NB4 (cell line): ENCODE measurements at regions not wholly inside any gene's neighbourhood (a gene's known extent, or its start where the extent isn't known, plus 50 kb on each side); places are given as distances from the start of the nearest gene placed in this dataset.

Experiments
- DNase-seq: peaks from one replicate; pipeline ENCODE4 v3.0.0; 2010; ENCODE audit warnings: low read depth
- H3K4me3 ChIP-seq: one replicate; pipeline ENCODE4 v1.5.1; 2011; ENCODE audit warnings: mild to moderate bottlenecking, low read depth, low read length, moderate library complexity
- CTCF ChIP-seq: IDR thresholded peaks from one replicate; pipeline ENCODE4 v1.5.1; 2012; ENCODE audit warnings: low read depth, low read length
- MAX ChIP-seq: IDR thresholded peaks from 2 replicates; pipeline ENCODE4 v1.6.1; 2011; ENCODE audit warnings: low read depth, low read length
- MYC ChIP-seq: IDR thresholded peaks from 2 replicates; pipeline ENCODE4 v1.6.1; 2011; ENCODE audit warnings: low read depth, low read length
- POLR2A ChIP-seq: IDR thresholded peaks from 2 replicates; pipeline ENCODE4 v1.6.1; 2011; ENCODE audit warnings: mild to moderate bottlenecking; ENCODE audit not compliant: insufficient read length; ENCODE audit errors: extremely low read depth

- TF ChIP-seq MYC (no peak), MAX (no peak), POLR2A (no peak), CTCF (no peak)
- no peak for DNase-seq
- no peak overlapping the region for H3K4me3 ChIP-seq
These were observed 231.3 kb downstream of the MDFIC start for GRCh38 chr7:115153176-115153575.

GRCh38 chr7:115146148-115146547, 224.3 kb downstream of the MDFIC start:
- no peak overlapping the region for H3K4me3 ChIP-seq
- TF ChIP-seq MAX (no peak), POLR2A (no peak), MYC (no peak), CTCF (no peak)
- no peak for DNase-seq

GRCh38 chr7:115145512-115145911, 223.6 kb downstream of the MDFIC start:
- TF ChIP-seq MAX (no peak), POLR2A (no peak), MYC (no peak), CTCF (no peak)
- H3K4me3 ChIP-seq: no peak overlapping the region
- DNase-seq: no peak

GRCh38 chr7:115137816-115138215, 215.9 kb downstream of the MDFIC start:
- no peak for DNase-seq
- no peak overlapping the region for H3K4me3 ChIP-seq
- TF ChIP-seq MYC (no peak), MAX (no peak), POLR2A (no peak), CTCF (no peak)

- no peak for TF ChIP-seq CTCF
- no peak for TF ChIP-seq POLR2A
- TF ChIP-seq MYC: no peak
- TF ChIP-seq MAX: no peak
These were observed 215.0 kb downstream of the MDFIC start for GRCh38 chr7:115136796-115137443.

More at GRCh38 chr7:115136796-115137443, 215.0 kb downstream of the MDFIC start:
- no peak overlapping the region for H3K4me3 ChIP-seq
- DNase-seq: no peak
